ENCODE measurements at regions not wholly inside any gene's neighbourhood (a gene's known extent, or its start where the extent isn't known, plus 50 kb on each side); places are given as distances from the start of the nearest gene placed in this dataset.
A peak's percentile ranks its signal among the peaks of the same experiment; 100 is the strongest.

DNA sequence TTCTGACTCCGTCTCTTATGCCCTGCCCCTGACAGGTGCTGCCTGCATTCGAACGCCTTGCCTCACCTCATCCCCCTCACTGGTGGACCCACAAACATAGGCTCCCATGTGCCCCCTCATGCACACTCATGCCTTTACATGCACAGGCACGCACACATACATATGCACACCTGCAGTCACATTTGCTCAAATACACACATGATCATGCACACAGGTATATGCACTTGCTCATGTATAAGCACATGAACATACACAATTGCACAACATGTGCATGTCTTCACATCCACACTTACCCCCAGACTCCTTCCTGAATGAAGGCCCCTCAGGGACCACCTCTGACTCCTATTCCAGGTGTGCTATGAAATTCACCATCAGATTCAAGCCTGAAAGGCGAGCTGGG lies 506.9 kb downstream of the PTPRU start:
- peak overlapping the region; percentile 36 for H3K4me3 Mint-ChIP-seq (ENCODE audit: unreplicated experiment)
- Histone ChIP-seq H3K4me2 (ENCODE audit: low read length) (no peak overlapping the region), H3K36me3 (ENCODE audit: insufficient read depth, low read length) (no peaks in the 10 kb centered on the region), H3K9me3 (ENCODE audit: insufficient read depth, low read depth, low read length) (no peaks in the 10 kb centered on the region), H3K27me3 (ENCODE audit: insufficient read depth, low read length) (peaks cover 13% of the 10 kb centered on the region), H2AFZ (ENCODE audit: low read depth, low read length) (no peak overlapping the region), H4K20me1 (ENCODE audit: insufficient read depth, low read length) (no peaks in the 10 kb centered on the region), H3K4me1 (ENCODE audit: insufficient read depth, low read length) (no peaks in the 10 kb centered on the region), H3K79me2 (ENCODE audit: insufficient read depth, low read length) (no peaks in the 10 kb centered on the region), H3K4me3 (ENCODE audit: insufficient read depth, low read depth, low read length) (no peak overlapping the region), H3K27ac (ENCODE audit: low read depth, low read length) (no peak overlapping the region), H3K9ac (ENCODE audit: low read length) (no peak overlapping the region)
- H3K9me3 Mint-ChIP-seq (ENCODE audit: unreplicated experiment) = peaks cover 4% of the 10 kb centered on the region
- DNase-seq (ENCODE audit: low read depth) = no peak
- no peaks in the 10 kb centered on the region for H3K4me1 Mint-ChIP-seq (ENCODE audit: low read depth, unreplicated experiment)
- TF ChIP-seq, protein P1, sequence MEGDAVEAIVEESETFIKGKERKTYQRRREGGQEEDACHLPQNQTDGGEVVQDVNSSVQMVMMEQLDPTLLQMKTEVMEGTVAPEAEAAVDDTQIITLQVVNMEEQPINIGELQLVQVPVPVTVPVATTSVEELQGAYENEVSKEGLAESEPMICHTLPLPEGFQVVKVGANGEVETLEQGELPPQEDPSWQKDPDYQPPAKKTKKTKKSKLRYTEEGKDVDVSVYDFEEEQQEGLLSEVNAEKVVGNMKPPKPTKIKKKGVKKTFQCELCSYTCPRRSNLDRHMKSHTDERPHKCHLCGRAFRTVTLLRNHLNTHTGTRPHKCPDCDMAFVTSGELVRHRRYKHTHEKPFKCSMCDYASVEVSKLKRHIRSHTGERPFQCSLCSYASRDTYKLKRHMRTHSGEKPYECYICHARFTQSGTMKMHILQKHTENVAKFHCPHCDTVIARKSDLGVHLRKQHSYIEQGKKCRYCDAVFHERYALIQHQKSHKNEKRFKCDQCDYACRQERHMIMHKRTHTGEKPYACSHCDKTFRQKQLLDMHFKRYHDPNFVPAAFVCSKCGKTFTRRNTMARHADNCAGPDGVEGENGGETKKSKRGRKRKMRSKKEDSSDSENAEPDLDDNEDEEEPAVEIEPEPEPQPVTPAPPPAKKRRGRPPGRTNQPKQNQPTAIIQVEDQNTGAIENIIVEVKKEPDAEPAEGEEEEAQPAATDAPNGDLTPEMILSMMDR (IDR thresholded peaks at IDR 0.05; ENCODE audit: insufficient read depth, low read depth, low read length) = no peak
- TF ChIP-seq EZH2 (IDR thresholded peaks at IDR 0.05; ENCODE audit: insufficient read depth, low read length) = no peak
- no peak for FAIRE-seq
- H3K36me3 Mint-ChIP-seq (ENCODE audit: low read depth, unreplicated experiment) = no peaks in the 10 kb centered on the region
- H3K27me3 Mint-ChIP-seq (ENCODE audit: low read depth, unreplicated experiment) = peaks cover 71% of the 10 kb centered on the region
- no peak overlapping the region for H3K27ac Mint-ChIP-seq (ENCODE audit: unreplicated experiment)

DNA sequence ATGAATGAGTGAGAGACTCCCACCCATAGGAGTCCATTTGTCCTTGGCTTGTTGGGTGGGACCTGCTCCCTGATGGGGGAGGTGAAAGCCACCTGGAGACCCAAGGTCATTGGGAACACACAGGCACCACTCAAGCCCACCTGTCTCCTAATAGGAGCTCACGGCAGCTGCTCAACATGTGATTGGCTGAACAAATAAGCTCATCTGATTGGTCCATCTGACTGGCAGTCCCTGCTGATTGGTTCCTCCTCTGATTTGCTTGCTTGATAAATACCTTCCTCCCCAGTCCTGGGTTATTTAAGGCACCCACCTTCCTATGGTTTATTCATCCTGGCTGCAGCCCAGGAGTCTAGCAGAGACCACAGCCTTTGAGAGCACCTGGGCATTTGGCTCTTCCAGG lies 502.9 kb downstream of the PTPRU start:
- Mint-ChIP-seq H3K36me3 (ENCODE audit: low read depth, unreplicated experiment) (no peaks in the 10 kb centered on the region), H3K27me3 (ENCODE audit: low read depth, unreplicated experiment) (peaks cover 79% of the 10 kb centered on the region), H3K4me1 (ENCODE audit: low read depth, unreplicated experiment) (no peaks in the 10 kb centered on the region), H3K9me3 (ENCODE audit: unreplicated experiment) (peaks cover 6% of the 10 kb centered on the region), H3K4me3 (ENCODE audit: unreplicated experiment) (no peak overlapping the region), H3K27ac (ENCODE audit: unreplicated experiment) (no peak overlapping the region)
- Histone ChIP-seq H4K20me1 (ENCODE audit: insufficient read depth, low read length) (no peaks in the 10 kb centered on the region), H3K4me3 (ENCODE audit: insufficient read depth, low read depth, low read length) (no peak overlapping the region), H3K9me3 (ENCODE audit: insufficient read depth, low read depth, low read length) (no peaks in the 10 kb centered on the region), H3K27ac (ENCODE audit: low read depth, low read length) (no peak overlapping the region), H3K36me3 (ENCODE audit: insufficient read depth, low read length) (no peaks in the 10 kb centered on the region), H3K9ac (ENCODE audit: low read length) (no peak overlapping the region), H3K27me3 (ENCODE audit: insufficient read depth, low read length) (peaks cover 9% of the 10 kb centered on the region), H3K79me2 (ENCODE audit: insufficient read depth, low read length) (no peaks in the 10 kb centered on the region), H3K4me2 (ENCODE audit: low read length) (no peak overlapping the region), H3K4me1 (ENCODE audit: insufficient read depth, low read length) (no peaks in the 10 kb centered on the region), H2AFZ (ENCODE audit: low read depth, low read length) (no peak overlapping the region)
- TF ChIP-seq, protein P1 (IDR thresholded peaks at IDR 0.05; ENCODE audit: insufficient read depth, low read depth, low read length) = no peak
- no peak for TF ChIP-seq EZH2 (IDR thresholded peaks at IDR 0.05; ENCODE audit: insufficient read depth, low read length)
- FAIRE-seq (no peak), DNase-seq (ENCODE audit: low read depth) (no peak)

DNA sequence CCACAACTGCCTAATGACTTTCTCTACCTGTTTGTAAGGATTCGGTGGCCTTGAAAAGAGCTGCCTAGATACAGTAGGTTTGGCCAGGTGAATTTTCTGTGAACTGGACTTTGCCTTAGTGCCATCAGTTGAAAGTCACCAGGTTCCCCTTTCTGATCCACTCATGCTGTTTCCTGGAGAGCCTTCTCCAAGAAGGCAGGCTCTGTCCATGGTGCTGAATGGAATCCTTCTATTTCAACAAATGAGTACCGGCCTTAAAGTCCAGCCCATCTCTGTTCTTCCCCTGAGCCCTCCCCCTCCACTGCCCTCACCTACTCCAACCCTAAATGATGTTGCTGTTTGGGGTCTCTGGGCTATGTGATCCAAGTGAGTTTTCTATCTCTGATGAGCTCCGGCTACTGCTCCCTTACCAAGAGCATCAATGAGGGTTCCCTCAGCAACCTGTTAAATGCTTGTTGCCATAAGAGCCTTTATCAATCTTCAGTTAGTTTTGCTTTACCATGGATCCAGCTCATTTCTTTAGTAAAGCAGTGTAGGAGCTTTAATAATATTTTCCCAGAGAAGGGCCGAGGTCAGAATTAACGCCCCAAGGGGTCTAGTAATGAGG lies 500.4 kb downstream of the PTPRU start:
- Mint-ChIP-seq H3K27me3 (ENCODE audit: low read depth, unreplicated experiment) (peaks cover 74% of the 10 kb centered on the region), H3K27ac (ENCODE audit: unreplicated experiment) (no peak overlapping the region), H3K4me1 (ENCODE audit: low read depth, unreplicated experiment) (peaks cover 3% of the 10 kb centered on the region), H3K36me3 (ENCODE audit: low read depth, unreplicated experiment) (no peaks in the 10 kb centered on the region), H3K9me3 (ENCODE audit: unreplicated experiment) (peaks cover 6% of the 10 kb centered on the region), H3K4me3 (ENCODE audit: unreplicated experiment) (no peak overlapping the region)
- H3K4me3 ChIP-seq (ENCODE audit: insufficient read depth, low read depth, low read length) = no peak overlapping the region
- H3K27me3 ChIP-seq (ENCODE audit: insufficient read depth, low read length) = peaks cover 9% of the 10 kb centered on the region
- H3K4me1 ChIP-seq (ENCODE audit: insufficient read depth, low read length) = no peaks in the 10 kb centered on the region
- no peaks in the 10 kb centered on the region for H3K36me3 ChIP-seq (ENCODE audit: insufficient read depth, low read length)
- H3K27ac ChIP-seq (ENCODE audit: low read depth, low read length) = no peak overlapping the region
- H3K79me2 ChIP-seq (ENCODE audit: insufficient read depth, low read length) = no peaks in the 10 kb centered on the region
- no peaks in the 10 kb centered on the region for H3K9me3 ChIP-seq (ENCODE audit: insufficient read depth, low read depth, low read length)
- TF ChIP-seq, protein P1 (IDR thresholded peaks at IDR 0.05; ENCODE audit: insufficient read depth, low read depth, low read length) = no peak
- no peak for TF ChIP-seq EZH2 (IDR thresholded peaks at IDR 0.05; ENCODE audit: insufficient read depth, low read length)
- DNase-seq (ENCODE audit: low read depth) (peak; percentile 37), FAIRE-seq (no peak)
- no peak overlapping the region for H3K4me2 ChIP-seq (ENCODE audit: low read length)
- H4K20me1 ChIP-seq (ENCODE audit: insufficient read depth, low read length) = no peaks in the 10 kb centered on the region
- H2AFZ ChIP-seq (ENCODE audit: low read depth, low read length) = no peak overlapping the region
- H3K9ac ChIP-seq (ENCODE audit: low read length) = no peak overlapping the region
